HG02840 (cell line): ENCODE measurements at regions not wholly inside any gene's neighbourhood (a gene's known extent, or its start where the extent isn't known, plus 50 kb on each side); places are given as distances from the start of the nearest gene placed in this dataset.
A peak's percentile ranks its signal among the peaks of the same experiment; 100 is the strongest.

ENCODE experiments used
- ATAC-seq: cut with Tn5 transposase; IDR thresholded peaks from one replicate; pipeline ENCODE4 v1.9.1; 2021; ENCODE audit warnings: mild to moderate bottlenecking, moderate library complexity, moderate number of reproducible peaks; ENCODE audit not compliant: unreplicated experiment, low FRiP score

DNA sequence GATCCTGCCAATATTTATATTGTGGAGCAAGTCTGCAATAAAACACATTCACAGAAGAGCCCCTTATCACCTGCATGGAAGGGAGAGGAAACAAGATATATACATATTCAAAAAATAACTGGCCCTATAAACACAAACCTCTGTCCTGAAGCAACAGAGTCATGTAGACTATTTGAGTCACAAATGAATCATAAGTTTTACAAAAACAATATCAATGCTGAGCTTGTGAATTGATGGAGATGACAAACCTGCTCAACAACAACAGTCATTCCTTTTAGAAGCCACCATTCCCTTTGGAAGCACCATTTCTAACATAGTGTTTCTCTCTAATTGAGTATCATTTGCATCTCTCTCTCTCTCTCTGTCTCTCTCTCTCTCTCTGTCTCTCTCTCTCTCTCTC is 313.9 kb downstream of the MID1IP1 start:
- no peak for ATAC-seq

DNA sequence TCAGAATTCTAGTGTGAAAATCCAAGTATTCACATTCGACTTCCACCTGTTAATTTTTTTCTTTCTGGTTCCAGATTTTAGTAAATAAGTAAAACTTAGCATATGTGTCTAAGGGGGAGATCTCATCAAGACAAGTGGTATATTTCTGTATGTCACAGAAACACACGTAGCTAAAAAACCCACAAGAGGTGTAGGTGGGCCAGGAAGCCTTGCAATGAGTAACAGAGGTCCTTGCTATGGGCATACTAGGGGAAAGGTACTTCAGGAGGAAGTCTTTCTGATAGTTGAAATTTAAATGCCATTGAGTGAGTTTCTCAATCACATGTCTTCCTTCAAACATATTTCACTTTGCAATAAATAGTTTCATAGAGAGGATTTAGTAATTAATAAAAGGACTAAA is 315.8 kb downstream of the MID1IP1 start:
- no peak for ATAC-seq

DNA sequence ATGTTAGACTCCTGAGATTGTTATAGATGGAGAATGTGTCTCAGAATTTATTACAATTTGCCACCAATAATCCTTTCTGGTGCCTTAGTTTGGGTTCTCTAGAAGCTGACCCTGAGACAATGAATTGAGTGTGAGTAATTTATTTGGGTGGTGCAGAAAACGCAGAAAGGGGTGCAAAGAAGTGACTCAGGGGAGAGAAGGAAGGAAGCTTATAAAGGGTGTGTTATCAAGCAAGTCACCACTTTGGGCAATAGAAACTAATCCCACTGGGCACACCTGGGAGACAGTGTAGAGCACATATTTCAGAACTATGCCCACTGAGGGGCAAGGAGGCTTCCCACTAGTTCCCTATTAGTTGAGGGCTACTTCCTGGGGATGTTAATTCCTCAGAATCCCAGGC is 320.6 kb downstream of the MID1IP1 start:
- no peak for ATAC-seq

DNA sequence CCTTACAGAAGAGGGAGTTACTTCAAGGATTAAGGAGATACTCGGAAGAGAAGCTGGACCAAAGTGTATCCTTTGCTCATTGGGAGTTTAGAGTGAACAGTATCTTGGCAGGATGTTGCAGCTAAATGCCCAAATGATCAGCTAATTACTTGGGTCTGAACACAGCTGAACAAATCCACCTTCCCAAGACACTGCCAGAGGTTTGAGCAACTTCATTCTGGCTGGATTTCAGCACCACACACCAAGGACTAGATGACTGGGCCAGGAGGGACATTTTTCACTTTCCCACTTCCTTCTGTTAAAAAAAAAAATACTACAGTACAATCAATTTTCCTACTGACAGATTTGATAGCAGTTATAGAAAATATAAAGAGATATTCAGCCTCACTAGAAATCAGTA is 324.6 kb downstream of the MID1IP1 start:
- ATAC-seq = no peak

DNA sequence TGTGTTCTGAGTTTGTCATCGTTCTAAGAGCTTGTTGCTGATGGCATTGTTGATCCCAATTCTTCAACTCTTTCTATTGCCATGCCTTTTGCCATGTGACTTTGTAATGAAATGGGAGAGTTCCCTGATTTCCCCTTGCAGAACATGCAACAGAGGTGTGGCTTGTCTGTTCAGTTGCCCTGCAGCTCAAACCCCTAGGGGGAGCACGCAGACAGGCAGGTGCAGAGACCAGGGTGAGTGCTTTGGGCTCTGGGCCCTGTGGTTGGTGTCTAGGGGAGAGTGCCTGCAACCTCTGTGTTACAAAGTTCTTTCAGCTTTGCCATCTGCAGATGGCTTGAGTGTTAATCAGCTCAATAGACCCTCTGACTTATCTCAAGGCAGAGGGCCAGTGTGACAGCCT is 332.7 kb downstream of the MID1IP1 start:
- ATAC-seq = no peak

DNA sequence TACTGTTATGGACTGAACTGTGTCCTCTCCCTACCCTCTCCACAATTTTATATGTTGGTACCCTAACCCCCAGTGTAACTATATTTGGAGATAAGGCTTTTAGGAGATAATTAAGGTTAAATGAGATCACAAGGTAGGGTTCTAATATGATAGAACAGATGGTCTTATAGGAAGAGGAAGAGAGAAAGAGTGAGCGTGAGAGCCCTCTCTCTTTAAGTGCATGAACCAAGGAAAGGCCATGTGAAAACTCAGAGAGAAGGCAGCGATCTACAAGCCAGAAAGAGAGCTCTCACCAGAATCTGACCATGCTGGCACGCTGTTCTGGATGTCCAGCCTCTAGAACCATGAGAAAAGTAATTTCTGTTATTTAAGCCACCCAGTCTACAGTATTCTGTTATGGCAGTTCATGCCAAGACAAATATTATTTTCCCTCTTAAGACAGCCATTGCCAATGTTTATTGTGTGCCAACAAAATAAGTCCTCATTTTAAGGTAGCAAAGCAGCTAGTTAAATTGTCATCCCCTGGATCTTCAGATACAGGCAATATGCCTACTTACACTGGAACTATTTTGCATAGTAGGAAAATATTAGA is 336.2 kb downstream of the MID1IP1 start:
- ATAC-seq = no peak

DNA sequence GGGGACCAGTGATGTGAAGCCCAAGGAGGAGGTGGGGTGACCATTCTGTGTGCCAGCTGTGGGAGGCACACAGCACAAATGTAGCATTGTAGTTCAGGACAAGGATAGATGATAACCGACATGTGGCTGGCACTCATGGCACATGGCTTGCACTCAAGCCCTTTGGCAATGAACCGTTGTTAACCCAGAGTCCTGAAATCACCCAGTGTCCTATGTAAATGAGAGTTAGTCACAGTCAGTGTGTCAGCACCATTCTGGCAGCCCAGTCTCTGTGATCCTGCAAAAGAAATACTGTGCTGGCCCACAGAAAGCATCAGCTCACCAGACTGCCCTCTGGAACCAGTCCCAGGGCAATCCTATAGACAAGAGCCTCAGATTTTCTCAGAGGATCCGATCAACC is 339.3 kb downstream of the MID1IP1 start:
- no peak for ATAC-seq

DNA sequence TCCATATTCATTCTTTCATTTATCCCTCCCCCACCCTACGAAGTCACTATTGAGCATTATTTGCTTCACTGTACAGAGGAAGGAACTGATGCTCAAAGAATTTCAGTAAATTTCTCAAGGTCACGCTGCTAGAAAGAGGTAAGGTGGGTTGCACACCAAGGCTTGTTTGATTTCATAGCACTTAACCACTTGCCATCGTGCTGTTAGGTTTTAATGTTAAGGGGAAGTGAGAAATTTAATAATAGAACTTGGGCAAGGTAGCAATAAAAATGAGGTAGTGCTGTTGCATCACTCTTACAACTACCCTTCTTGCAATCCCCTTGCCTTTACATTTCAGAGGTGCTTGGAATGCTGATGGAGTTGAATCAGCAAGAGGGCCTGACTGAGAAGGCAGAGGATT is 343.1 kb downstream of the MID1IP1 start:
- ATAC-seq = no peak

DNA sequence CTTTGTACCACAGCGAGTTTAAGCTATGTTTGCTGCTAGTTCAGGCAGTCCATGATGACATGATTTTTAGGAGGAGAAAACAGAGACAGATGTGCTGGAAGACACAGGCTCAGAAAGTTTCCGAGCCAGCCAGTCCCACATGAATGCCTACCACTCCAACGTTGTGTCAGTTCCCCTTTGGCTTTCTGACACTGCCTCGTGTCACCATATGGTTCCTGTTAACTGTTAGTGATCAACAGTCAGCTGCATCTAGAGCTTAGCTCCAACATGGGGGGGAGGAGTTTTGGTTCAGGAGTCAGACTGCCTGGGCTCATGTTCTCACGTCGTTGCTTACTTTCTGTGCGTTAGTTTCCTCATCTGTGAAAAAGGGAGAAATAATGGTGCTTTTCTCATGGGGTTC is 343.7 kb downstream of the MID1IP1 start:
- ATAC-seq = peak; percentile 49

DNA sequence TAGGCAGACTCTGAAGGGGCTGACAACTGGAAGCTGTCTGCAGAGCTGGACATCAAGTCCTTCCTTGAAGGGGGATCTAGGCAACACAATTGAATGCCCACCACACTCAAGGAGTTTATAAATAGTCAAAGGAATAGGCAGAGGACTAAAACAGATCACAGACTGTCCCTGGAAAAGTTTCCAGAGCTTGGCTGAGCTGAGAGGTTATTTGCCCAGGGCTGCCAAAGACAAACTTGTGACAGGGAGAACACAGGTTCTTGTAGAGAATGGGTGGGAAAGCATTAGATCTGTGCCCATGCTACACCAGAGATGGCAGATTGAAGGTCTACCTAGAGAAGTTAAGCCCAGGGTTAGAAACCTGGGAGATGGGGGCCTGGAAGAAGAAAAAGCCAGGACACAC is 344.6 kb downstream of the MID1IP1 start:
- ATAC-seq = no peak

DNA sequence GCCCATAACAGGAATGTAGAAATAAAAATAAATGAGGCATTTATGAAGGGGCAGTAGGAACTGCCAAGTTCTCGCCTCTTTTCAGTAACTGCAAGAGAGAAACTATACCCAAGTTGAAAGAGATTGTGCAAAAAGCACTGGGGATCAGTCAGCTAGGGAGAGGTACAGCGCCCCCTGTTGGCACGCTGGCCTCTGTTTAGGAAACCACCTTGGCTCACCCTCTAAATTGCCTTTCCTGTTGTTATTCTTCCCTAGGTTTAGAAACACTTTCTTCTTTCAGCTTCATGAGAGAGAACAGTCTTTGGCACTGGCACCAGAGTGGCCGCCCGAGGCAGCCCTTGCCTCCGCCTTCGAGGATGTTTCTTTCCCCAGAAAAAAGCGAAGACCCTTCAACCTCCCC is 348.5 kb downstream of the MID1IP1 start:
- ATAC-seq = no peak

DNA sequence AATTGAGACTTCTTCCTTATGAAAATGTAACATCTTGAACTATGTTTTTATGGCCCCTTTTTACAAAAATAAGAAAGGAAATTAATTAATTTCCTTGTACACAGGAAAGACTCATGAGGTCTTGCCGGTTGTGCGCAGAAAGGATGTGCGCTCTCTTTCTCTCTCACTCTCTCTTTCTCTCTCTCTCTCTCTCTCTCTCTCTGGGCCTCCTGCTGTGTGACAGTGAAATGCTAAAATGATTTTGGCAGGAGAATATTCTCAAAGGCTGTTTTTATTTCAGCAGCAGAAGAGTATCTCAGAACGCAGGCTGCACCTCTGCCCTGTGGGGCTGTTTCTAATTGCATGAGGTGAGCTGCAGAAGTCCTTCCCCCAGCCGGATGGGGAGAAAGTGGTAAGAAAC is 349.0 kb downstream of the MID1IP1 start:
- no peak for ATAC-seq

DNA sequence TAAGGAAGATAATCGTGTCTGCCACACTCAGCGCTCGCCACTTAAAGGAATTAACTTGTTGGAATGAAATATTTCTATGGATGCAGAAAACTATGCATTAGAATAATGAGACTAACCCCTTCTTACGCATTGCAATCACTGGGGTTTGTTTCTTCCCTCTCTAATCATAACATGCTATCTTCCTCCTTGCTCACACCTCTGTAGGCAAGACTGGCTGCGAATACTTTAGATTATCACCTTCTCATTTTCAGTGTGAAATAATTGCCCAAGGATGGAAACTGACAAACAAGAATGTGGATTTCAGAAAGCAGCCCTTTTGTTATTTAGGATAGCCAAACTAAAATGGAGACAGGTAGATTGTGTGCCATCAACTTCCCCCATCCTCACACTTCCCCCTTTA is 349.4 kb downstream of the MID1IP1 start:
- no peak for ATAC-seq

DNA sequence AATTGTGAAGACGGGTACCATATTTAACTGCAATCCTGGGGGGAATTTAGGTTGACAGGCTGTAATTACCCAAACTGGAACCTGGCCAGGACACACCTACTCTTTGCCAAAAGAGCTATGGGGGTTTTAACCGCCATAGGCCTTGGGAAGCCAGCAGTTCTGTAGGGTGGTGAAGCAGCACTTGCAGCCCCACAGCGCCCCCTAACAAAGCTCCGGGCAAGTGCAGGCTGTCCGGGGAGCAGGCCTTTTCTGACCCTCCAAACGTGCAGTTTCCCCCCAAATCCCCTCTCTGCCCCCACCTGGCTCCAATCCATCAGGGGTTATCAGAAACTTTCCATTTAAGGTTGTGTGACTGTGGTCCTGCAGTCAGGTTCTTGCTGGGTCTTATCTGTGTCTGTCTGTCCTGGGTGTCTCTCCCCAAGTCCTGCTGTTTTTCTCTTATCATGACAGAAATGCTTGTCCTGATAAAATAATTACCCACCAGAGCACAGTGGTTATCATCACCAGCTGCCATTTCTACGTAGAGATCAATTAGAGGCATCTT is 350.9 kb downstream of the MID1IP1 start:
- ATAC-seq = no peak

DNA sequence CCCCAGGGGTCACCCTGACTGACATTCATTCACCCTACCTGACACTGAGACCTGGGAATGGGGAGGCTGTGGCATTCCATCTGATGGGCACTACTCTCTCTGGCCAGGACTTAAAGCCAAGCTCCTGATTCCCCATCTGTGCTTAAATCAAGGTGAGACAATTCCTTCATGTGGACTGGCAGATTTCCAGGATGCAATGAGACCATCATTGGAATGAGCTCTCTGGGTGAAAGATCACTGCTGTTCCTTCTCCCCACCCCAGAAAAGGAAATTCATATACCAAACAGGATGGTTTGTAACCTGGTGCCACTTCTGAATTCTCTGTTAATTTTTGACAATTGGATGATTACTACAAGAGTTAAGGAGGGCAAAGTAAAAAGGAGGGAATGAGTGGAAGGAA is 354.8 kb downstream of the MID1IP1 start:
- ATAC-seq = no peak

DNA sequence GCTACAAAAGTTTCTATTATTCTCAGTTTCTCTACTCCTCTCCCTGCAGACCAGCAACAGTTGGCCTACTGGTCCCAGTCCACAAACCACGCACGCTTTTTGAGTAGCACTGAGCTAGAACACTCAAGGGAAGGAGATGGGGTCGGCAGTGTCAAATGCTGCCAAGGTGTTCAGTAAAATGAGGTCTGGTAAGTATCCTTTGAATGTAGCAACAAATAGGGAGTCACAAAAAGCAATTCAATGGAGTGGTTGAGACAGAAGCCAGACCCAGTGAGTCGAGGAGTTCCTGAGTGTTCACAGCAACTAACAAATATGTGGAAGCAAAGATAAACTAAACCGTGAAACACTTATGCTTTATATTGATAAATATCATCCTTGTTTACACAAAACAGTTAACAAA is 355.7 kb downstream of the MID1IP1 start:
- no peak for ATAC-seq

DNA sequence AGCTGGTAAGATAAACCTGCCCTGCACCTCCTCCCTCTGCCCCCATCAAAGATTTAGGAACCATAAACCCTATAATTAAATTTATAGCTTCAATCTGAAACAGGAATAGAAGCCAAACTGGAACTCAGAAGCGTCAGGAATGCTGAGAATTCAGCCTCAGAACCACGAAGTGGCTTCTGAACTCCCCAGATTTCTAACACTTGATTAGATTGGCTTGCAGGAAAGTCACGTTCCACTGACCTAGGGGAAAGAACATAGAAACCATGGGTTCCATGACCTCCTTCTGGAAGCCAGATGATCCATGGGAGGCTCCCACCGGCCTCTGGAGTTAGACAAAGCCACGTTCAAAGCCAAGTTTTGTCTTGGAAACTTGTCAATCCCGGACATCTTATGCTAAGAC is 356.5 kb downstream of the MID1IP1 start:
- no peak for ATAC-seq

DNA sequence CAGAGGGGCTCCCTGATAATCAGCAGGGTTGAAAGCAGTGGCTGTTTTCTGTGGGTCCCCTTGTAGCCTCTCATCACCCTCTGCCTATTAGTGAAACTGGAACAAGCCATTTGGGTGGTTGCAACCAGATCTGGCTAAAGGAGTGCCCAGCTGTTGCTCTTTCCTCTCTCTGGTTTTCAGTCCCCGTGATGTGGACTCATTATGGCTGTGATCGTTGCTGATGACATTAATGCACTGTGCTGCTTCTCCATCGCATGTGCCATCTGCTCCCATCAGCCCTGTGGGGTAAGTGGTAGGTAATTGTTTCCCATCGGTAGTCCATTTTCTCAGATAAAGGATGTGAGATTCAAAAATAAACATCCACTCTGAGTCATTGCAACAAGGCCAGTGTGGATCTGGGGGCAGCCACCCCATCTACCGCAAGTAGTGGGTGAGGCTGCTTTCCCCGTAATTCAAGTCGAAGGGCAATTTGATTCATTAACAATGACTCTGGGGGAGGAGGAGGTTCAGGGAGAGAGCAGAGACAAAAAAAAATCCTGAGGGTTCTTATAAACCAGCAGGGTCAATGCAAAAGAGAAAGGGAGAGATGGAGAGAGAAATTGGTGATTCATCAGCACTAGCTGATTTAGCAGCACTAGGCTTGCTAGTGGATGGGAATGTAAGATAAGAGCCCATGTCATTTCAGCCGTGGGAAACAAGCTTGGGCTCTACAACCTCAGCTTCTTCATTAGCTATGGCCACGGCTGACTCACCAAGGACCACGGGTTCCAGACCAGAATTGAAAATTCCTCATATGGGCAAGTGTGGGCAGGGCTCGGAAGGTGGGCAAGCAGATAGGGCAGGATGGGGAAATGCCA is 357.8 kb downstream of the MID1IP1 start:
- ATAC-seq = no peak

DNA sequence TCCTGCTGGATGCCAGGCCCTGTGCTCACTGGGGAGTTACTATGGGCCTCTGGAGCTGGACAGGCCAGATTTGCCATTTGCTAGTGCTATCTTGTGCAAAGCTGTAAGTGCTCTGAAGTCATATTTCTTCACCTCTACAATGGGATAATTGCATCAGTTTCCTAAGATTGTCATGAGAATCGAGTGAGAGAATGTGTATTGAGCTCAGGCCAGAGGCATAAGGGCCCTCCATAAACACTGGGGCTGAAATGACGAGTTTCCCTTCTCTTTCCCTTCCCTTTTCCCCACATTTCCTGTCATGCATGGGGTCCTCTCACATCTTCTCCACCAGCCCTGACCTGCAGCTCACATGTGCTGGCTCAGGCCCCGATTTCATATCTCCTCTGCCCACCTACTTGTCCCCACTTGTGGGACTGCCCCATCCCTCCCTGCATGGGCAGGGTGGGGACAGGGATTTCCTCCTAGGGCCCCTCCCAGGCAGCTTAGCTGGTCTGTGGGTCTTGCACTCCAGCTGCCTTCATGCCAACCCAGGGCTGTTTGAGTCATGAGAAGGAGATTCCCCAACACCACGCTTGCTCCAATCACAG is 358.8 kb downstream of the MID1IP1 start:
- no peak for ATAC-seq

DNA sequence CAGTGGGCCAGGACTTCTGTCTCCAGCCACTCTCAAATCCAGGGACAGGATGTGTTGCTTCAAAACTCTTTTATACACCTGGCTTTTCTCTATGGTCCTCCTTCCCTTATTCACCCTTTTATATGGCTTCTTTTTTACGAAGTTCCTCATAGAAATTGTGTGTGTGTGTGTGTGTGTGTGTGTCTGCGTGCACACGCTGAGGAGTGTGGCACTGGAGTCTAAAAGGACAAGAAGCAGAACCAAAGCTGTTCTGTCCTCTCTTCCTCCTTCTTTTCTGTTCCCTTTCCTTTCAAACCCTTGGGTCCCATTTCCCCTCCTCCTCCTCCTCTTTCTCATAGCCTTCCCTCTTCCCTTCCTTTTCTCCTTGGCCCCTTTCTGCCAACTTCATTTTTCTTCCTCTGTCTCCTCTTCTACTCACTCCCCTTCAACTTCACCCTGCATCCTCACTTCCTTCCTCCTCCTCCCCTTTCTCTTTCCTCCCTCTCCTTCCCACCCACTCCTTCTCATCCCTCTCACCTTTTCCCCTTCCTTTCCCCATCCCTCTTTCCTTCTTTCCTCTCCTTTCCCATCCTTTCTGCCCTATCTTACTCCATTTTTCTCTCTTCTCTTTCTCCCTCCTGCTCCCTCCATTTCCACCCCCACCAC is 360.5 kb downstream of the MID1IP1 start:
- ATAC-seq = no peak

DNA sequence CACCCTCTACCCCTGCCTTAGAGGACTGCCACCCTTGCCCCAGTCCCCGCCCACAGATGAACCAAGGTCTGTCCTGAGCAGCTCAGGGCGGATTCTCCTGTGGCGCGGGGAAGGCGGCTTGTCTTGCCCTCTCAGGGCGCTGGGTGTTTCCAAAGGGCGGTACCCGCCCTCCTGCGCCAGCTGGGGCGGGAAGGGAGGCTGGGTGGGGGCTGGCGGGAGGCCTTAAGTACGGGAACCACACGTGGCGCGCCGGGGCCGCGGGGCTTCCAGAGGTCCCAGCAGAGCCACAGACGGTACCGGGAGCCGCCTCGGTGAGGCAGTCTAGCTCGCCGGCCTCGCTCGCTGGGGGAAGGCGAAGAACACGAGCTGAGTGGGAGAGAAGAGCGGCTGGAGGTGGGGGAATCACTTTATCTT is 361.1 kb downstream of the MID1IP1 start:
- no peak for ATAC-seq
